ENCODE measurements at regions not wholly inside any gene's neighbourhood (a gene's known extent, or its start where the extent isn't known, plus 50 kb on each side); places are given as distances from the start of the nearest gene placed in this dataset.

DNA sequence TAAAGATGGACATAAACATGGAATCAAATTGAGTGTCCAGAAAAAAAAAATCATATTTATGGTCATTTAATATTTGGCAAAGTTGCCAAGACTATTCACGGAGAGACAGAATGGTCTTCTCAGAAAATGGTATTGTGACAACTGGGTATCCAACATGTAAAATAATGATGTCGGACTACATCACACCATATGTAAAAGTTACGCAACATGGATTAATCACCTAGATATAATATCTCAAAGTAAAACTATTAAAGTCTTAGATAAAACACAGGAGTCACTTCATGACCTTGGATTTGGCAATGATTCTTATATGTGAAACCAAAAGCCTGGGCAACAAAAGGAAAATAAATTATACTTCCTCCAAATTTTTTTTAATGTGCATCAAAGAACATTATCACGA, 1591.7 kb upstream of the DDX18 start:
- TF ChIP-seq, protein P1, sequence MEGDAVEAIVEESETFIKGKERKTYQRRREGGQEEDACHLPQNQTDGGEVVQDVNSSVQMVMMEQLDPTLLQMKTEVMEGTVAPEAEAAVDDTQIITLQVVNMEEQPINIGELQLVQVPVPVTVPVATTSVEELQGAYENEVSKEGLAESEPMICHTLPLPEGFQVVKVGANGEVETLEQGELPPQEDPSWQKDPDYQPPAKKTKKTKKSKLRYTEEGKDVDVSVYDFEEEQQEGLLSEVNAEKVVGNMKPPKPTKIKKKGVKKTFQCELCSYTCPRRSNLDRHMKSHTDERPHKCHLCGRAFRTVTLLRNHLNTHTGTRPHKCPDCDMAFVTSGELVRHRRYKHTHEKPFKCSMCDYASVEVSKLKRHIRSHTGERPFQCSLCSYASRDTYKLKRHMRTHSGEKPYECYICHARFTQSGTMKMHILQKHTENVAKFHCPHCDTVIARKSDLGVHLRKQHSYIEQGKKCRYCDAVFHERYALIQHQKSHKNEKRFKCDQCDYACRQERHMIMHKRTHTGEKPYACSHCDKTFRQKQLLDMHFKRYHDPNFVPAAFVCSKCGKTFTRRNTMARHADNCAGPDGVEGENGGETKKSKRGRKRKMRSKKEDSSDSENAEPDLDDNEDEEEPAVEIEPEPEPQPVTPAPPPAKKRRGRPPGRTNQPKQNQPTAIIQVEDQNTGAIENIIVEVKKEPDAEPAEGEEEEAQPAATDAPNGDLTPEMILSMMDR (IDR thresholded peaks at IDR 0.05; ENCODE audit: insufficient read depth, low read length, poor library complexity, severe bottlenecking), result no peak
- no peak for TF ChIP-seq EZH2phosphoT487 (conservative IDR thresholded peaks at IDR 0.05; ENCODE audit: low read length)
